Fibroblast of lung (primary cell): ENCODE measurements at regions not wholly inside any gene's neighbourhood (a gene's known extent, or its start where the extent isn't known, plus 50 kb on each side); places are given as distances from the start of the nearest gene placed in this dataset.
"Not testable (repeated sequence)": the region's sequence is repeated elsewhere in the genome, so short reads cannot be mapped to it uniquely, and the experiment has no call there.

Source experiments
- EZH2 ChIP-seq: IDR thresholded peaks from 2 replicates; pipeline ENCODE4 v1.5.1; 2012; ENCODE audit warnings: low read length, control low read depth, mild to moderate bottlenecking; ENCODE audit errors: missing control alignments
- TF ChIP-seq, protein P1 (sequence below), 2 donors: IDR thresholded peaks in 1 of 2; conservative IDR thresholded peaks in 1 of 2; 1 replicate in 1 of 2; 2 replicates in 1 of 2; pipeline ENCODE4 v1.5.1; 2011 to 2012; ENCODE audit warnings: low read length in 2 of 2, control low read depth in 1 of 2, inconsistent platforms in 1 of 2, low read depth in 1 of 2, mild to moderate bottlenecking in 1 of 2

GRCh38 chr12:126979564-126979963, 1287.4 kb upstream of the TMEM132C start:
- TF ChIP-seq, protein P1, sequence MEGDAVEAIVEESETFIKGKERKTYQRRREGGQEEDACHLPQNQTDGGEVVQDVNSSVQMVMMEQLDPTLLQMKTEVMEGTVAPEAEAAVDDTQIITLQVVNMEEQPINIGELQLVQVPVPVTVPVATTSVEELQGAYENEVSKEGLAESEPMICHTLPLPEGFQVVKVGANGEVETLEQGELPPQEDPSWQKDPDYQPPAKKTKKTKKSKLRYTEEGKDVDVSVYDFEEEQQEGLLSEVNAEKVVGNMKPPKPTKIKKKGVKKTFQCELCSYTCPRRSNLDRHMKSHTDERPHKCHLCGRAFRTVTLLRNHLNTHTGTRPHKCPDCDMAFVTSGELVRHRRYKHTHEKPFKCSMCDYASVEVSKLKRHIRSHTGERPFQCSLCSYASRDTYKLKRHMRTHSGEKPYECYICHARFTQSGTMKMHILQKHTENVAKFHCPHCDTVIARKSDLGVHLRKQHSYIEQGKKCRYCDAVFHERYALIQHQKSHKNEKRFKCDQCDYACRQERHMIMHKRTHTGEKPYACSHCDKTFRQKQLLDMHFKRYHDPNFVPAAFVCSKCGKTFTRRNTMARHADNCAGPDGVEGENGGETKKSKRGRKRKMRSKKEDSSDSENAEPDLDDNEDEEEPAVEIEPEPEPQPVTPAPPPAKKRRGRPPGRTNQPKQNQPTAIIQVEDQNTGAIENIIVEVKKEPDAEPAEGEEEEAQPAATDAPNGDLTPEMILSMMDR (conservative IDR thresholded peaks at IDR 0.05 in 1 of 2, IDR thresholded peaks at IDR 0.05 in 1 of 2; ENCODE audit: low read depth in 1 of 2, low read length in 2 of 2) = not testable (repeated sequence)
- not testable (repeated sequence) for TF ChIP-seq EZH2
